ENCODE measurements at regions not wholly inside any gene's neighbourhood (a gene's known extent, or its start where the extent isn't known, plus 50 kb on each side); places are given as distances from the start of the nearest gene placed in this dataset.

DNA sequence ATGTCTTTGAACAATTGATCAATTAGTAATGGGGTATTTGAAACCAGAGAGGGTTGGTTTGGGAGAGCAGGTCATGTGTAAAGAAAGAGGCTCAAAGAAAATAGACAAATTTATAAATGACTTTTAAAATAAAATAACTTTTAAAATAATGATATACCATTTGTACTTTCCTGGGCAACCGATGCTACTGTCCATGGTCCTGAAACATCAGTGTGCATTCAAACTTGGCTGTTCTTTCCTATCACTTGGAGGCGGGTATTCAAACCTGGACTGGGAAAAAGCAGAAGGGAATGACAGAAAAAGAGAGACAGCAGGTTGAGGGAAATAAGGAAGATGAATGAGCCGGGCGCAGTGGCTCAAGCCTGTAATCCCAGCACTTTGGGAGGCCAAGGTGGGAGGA lies 1446.4 kb upstream of the WWC1 start:
- TF ChIP-seq, protein P1, sequence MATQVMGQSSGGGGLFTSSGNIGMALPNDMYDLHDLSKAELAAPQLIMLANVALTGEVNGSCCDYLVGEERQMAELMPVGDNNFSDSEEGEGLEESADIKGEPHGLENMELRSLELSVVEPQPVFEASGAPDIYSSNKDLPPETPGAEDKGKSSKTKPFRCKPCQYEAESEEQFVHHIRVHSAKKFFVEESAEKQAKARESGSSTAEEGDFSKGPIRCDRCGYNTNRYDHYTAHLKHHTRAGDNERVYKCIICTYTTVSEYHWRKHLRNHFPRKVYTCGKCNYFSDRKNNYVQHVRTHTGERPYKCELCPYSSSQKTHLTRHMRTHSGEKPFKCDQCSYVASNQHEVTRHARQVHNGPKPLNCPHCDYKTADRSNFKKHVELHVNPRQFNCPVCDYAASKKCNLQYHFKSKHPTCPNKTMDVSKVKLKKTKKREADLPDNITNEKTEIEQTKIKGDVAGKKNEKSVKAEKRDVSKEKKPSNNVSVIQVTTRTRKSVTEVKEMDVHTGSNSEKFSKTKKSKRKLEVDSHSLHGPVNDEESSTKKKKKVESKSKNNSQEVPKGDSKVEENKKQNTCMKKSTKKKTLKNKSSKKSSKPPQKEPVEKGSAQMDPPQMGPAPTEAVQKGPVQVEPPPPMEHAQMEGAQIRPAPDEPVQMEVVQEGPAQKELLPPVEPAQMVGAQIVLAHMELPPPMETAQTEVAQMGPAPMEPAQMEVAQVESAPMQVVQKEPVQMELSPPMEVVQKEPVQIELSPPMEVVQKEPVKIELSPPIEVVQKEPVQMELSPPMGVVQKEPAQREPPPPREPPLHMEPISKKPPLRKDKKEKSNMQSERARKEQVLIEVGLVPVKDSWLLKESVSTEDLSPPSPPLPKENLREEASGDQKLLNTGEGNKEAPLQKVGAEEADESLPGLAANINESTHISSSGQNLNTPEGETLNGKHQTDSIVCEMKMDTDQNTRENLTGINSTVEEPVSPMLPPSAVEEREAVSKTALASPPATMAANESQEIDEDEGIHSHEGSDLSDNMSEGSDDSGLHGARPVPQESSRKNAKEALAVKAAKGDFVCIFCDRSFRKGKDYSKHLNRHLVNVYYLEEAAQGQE (IDR thresholded peaks at IDR 0.05), result peak; percentile 99
- no peak for TF ChIP-seq JUND (IDR thresholded peaks at IDR 0.05)
- TF ChIP-seq FOXA2 (IDR thresholded peaks at IDR 0.05), result no peak
- TF ChIP-seq EGR1 (IDR thresholded peaks at IDR 0.05; ENCODE audit: low read depth in 2 of 2), result no peak
- TF ChIP-seq FOXA1 (IDR thresholded peaks at IDR 0.05), result no peak
- TF ChIP-seq GABPA (IDR thresholded peaks at IDR 0.05 in 1 of 2, conservative IDR thresholded peaks at IDR 0.05 in 1 of 2), result no peak
- H3K4me3 ChIP-seq (ENCODE audit: low read depth in 1 of 3, low read length in 3 of 3), result no peak overlapping the region
- H3K9ac ChIP-seq (ENCODE audit: low read depth in 1 of 2, low read length in 2 of 2), result no peak overlapping the region
- no peaks in the 10 kb centered on the region for H3K4me1 ChIP-seq (ENCODE audit: control insufficient read depth in 4 of 4, insufficient read depth in 4 of 4, low read length in 3 of 4)
- no peaks in the 10 kb centered on the region for H3K9me3 ChIP-seq (ENCODE audit: control insufficient read depth in 4 of 4, low read length in 3 of 4)
- 85% methylated on average over 4 of the region's 4 CpGs for WGBS
- no peak overlapping the region for H3K27ac ChIP-seq (ENCODE audit: low read depth in 1 of 2, low read length in 2 of 2)
- peaks cover 0 to 2% (median 0%) of the 10 kb centered on the region in 4 donors for H3K27me3 ChIP-seq (ENCODE audit: control insufficient read depth in 4 of 4, insufficient read depth in 4 of 4, low read length in 3 of 4)
- DNase-seq (ENCODE audit: low spot score), result no peak
- H3K36me3 ChIP-seq (ENCODE audit: control insufficient read depth in 4 of 4, insufficient read depth in 3 of 4, low read depth in 1 of 4, low read length in 3 of 4), result no peaks in the 10 kb centered on the region

DNA sequence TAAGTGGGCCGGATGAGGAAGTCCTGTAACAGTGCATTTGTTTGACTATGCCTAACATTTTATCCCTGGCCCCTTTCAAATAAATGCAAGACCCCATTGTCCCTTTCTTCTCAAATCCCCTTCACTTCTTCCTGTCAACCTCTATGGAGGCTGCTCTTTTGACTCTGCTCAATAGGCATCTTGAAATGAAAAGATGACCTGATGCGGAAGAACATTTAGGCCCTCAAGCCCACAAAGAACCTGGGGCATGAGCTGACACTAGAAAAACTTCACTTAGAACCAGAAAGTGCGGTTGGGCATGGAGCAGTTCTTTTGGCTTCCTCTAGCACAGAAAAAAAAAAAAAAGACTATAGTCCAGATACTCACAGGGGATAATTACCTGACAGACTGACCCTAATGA lies 1434.7 kb upstream of the WWC1 start:
- Histone ChIP-seq H3K9me3 (ENCODE audit: control insufficient read depth in 4 of 4, low read length in 3 of 4) (no peaks in the 10 kb centered on the region), H3K9ac (ENCODE audit: low read depth in 1 of 2, low read length in 2 of 2) (no peak overlapping the region), H3K36me3 (ENCODE audit: control insufficient read depth in 4 of 4, insufficient read depth in 3 of 4, low read depth in 1 of 4, low read length in 3 of 4) (no peaks in the 10 kb centered on the region), H3K27me3 (ENCODE audit: control insufficient read depth in 4 of 4, insufficient read depth in 4 of 4, low read length in 3 of 4) (no peaks in the 10 kb centered on the region), H3K27ac (ENCODE audit: low read depth in 1 of 2, low read length in 2 of 2) (no peak overlapping the region), H3K4me1 (ENCODE audit: control insufficient read depth in 4 of 4, insufficient read depth in 4 of 4, low read length in 3 of 4) (no peaks in the 10 kb centered on the region), H3K4me3 (ENCODE audit: low read depth in 1 of 3, low read length in 3 of 3) (no peak overlapping the region)
- TF ChIP-seq, protein P2, sequence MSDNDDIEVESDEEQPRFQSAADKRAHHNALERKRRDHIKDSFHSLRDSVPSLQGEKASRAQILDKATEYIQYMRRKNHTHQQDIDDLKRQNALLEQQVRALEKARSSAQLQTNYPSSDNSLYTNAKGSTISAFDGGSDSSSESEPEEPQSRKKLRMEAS (IDR thresholded peaks at IDR 0.05), result no peak
- TF ChIP-seq FOXA2 (IDR thresholded peaks at IDR 0.05) (no peak), TAF1 (conservative IDR thresholded peaks at IDR 0.05) (no peak), YY1 (IDR thresholded peaks at IDR 0.05) (no peak), HNF4A (conservative IDR thresholded peaks at IDR 0.05) (no peak), GABPA (IDR thresholded peaks at IDR 0.05 in 1 of 2, conservative IDR thresholded peaks at IDR 0.05 in 1 of 2) (no peak), RAD21 (IDR thresholded peaks at IDR 0.05) (no peak), FOXA1 (IDR thresholded peaks at IDR 0.05) (no peak), JUND (IDR thresholded peaks at IDR 0.05) (no peak)
- TF ChIP-seq, protein P3, sequence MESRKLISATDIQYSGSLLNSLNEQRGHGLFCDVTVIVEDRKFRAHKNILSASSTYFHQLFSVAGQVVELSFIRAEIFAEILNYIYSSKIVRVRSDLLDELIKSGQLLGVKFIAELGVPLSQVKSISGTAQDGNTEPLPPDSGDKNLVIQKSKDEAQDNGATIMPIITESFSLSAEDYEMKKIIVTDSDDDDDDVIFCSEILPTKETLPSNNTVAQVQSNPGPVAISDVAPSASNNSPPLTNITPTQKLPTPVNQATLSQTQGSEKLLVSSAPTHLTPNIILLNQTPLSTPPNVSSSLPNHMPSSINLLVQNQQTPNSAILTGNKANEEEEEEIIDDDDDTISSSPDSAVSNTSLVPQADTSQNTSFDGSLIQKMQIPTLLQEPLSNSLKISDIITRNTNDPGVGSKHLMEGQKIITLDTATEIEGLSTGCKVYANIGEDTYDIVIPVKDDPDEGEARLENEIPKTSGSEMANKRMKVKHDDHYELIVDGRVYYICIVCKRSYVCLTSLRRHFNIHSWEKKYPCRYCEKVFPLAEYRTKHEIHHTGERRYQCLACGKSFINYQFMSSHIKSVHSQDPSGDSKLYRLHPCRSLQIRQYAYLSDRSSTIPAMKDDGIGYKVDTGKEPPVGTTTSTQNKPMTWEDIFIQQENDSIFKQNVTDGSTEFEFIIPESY (IDR thresholded peaks at IDR 0.05), result no peak
- TF ChIP-seq, protein P1 (IDR thresholded peaks at IDR 0.05), result no peak
- TF ChIP-seq, protein P4, sequence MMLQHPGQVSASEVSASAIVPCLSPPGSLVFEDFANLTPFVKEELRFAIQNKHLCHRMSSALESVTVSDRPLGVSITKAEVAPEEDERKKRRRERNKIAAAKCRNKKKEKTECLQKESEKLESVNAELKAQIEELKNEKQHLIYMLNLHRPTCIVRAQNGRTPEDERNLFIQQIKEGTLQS (IDR thresholded peaks at IDR 0.05), result no peak
- TF ChIP-seq, protein P5, sequence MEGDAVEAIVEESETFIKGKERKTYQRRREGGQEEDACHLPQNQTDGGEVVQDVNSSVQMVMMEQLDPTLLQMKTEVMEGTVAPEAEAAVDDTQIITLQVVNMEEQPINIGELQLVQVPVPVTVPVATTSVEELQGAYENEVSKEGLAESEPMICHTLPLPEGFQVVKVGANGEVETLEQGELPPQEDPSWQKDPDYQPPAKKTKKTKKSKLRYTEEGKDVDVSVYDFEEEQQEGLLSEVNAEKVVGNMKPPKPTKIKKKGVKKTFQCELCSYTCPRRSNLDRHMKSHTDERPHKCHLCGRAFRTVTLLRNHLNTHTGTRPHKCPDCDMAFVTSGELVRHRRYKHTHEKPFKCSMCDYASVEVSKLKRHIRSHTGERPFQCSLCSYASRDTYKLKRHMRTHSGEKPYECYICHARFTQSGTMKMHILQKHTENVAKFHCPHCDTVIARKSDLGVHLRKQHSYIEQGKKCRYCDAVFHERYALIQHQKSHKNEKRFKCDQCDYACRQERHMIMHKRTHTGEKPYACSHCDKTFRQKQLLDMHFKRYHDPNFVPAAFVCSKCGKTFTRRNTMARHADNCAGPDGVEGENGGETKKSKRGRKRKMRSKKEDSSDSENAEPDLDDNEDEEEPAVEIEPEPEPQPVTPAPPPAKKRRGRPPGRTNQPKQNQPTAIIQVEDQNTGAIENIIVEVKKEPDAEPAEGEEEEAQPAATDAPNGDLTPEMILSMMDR (IDR thresholded peaks at IDR 0.05; ENCODE audit: low read depth, low read length, missing input control), result no peak
- WGBS, result 89% methylated on average over 3 of the region's 3 CpGs
- DNase-seq (ENCODE audit: low spot score), result no peak

Measured in liver (tissue), 8 donors.